ENCODE measurements at regions not wholly inside any gene's neighbourhood (a gene's known extent, or its start where the extent isn't known, plus 50 kb on each side); places are given as distances from the start of the nearest gene placed in this dataset.
A peak's percentile ranks its signal among the peaks of the same experiment; 100 is the strongest.
"Not testable (repeated sequence)": the region's sequence is repeated elsewhere in the genome, so short reads cannot be mapped to it uniquely, and the experiment has no call there.

GRCh38 chrX:53883196-53883595 is 161.1 kb downstream of the PHF8 start:
- Histone ChIP-seq H3K4me3 (no peak overlapping the region), H3K9me3 (no peaks in the 10 kb centered on the region), H3K4me1 (no peaks in the 10 kb centered on the region), H3K36me3 (no peaks in the 10 kb centered on the region), H3K27me3 (no peaks in the 10 kb centered on the region), H3K27ac (no peak overlapping the region)
- TF ChIP-seq, protein P1, sequence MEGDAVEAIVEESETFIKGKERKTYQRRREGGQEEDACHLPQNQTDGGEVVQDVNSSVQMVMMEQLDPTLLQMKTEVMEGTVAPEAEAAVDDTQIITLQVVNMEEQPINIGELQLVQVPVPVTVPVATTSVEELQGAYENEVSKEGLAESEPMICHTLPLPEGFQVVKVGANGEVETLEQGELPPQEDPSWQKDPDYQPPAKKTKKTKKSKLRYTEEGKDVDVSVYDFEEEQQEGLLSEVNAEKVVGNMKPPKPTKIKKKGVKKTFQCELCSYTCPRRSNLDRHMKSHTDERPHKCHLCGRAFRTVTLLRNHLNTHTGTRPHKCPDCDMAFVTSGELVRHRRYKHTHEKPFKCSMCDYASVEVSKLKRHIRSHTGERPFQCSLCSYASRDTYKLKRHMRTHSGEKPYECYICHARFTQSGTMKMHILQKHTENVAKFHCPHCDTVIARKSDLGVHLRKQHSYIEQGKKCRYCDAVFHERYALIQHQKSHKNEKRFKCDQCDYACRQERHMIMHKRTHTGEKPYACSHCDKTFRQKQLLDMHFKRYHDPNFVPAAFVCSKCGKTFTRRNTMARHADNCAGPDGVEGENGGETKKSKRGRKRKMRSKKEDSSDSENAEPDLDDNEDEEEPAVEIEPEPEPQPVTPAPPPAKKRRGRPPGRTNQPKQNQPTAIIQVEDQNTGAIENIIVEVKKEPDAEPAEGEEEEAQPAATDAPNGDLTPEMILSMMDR (IDR thresholded peaks at IDR 0.05) = no peak
- intact Hi-C loops (cut with DNase I) = no loop called here
- no peak for DNase-seq
- no peak for ATAC-seq

- no peaks in the 10 kb centered on the region for H3K9me3 ChIP-seq
- intact Hi-C loops (cut with DNase I) = no loop called here
- H3K27ac ChIP-seq = no peak overlapping the region
- no peak overlapping the region for H3K4me3 ChIP-seq
- DNase-seq = no peak
- H3K4me1 ChIP-seq = no peaks in the 10 kb centered on the region
- peak; percentile 73 for ATAC-seq
- H3K27me3 ChIP-seq = no peaks in the 10 kb centered on the region
- TF ChIP-seq, protein P1 (IDR thresholded peaks at IDR 0.05) = no peak
- no peaks in the 10 kb centered on the region for H3K36me3 ChIP-seq
Observed at GRCh38 chrX:53882331-53882730, 161.9 kb downstream of the PHF8 start.

GRCh38 chrX:53880786-53881185 is 163.5 kb downstream of the PHF8 start:
- H3K9me3 ChIP-seq; DNase-seq; ATAC-seq; H3K4me3 ChIP-seq; H3K36me3 ChIP-seq; intact Hi-C loops (cut with DNase I); H3K27ac ChIP-seq; H3K4me1 ChIP-seq; H3K27me3 ChIP-seq: not testable (repeated sequence)

- H3K27me3 ChIP-seq = no peaks in the 10 kb centered on the region
- ATAC-seq = no peak
- no peak overlapping the region for H3K4me3 ChIP-seq
- no peak for DNase-seq
- H3K27ac ChIP-seq = no peak overlapping the region
- H3K4me1 ChIP-seq = no peaks in the 10 kb centered on the region
- H3K36me3 ChIP-seq = no peaks in the 10 kb centered on the region
- intact Hi-C loops (cut with DNase I) = no loop called here
- H3K9me3 ChIP-seq = no peaks in the 10 kb centered on the region
- TF ChIP-seq, protein P1 (IDR thresholded peaks at IDR 0.05) = no peak
Observed at GRCh38 chrX:53859890-53860289, 173.4 kb upstream of the HUWE1 start.

GRCh38 chrX:53831662-53832635 is 145.4 kb upstream of the HUWE1 start:
- intact Hi-C loops (cut with DNase I) = no loop called here
- DNase-seq (no peak), ATAC-seq (peak; percentile 83)
- Histone ChIP-seq H3K27ac (no peak overlapping the region), H3K4me1 (no peaks in the 10 kb centered on the region), H3K4me3 (no peak overlapping the region), H3K27me3 (no peaks in the 10 kb centered on the region), H3K36me3 (no peaks in the 10 kb centered on the region), H3K9me3 (no peaks in the 10 kb centered on the region)
- TF ChIP-seq, protein P1 (IDR thresholded peaks at IDR 0.05) = peak; percentile 42

DNA sequence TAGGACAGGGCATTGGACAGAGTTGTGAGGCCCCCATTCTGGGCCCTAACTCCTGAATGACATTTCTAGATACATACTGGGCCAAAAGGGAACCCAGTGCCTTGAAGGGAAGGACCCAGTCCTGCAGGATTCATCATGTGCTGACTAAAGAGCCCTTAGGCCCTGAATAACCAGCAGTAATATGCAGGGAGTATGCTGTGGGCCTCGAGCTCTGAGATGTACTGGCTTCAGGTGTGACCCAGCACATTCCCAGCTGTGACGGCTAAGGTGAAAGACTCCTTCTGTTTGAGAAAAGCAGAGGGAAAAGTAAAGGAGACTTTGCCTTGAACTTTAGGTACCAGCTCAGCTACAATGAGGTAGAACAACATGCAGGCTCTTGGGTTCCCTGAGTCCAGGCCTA is 138.2 kb upstream of the HUWE1 start:
- DNase-seq (no peak), ATAC-seq (no peak)
- intact Hi-C loops (cut with DNase I) = no loop called here

GRCh38 chrX:53818115-53818514 is 131.6 kb upstream of the HUWE1 start:
- ATAC-seq; H3K4me1 ChIP-seq; H3K4me3 ChIP-seq; H3K36me3 ChIP-seq; H3K27ac ChIP-seq; DNase-seq; intact Hi-C loops (cut with DNase I); H3K27me3 ChIP-seq; H3K9me3 ChIP-seq: not testable (repeated sequence)

More for the DNA sequence above, 138.2 kb upstream of the HUWE1 start:
- TF ChIP-seq, protein P1 (IDR thresholded peaks at IDR 0.05) = no peak
- H3K36me3 ChIP-seq = no peaks in the 10 kb centered on the region
- H3K27me3 ChIP-seq = no peaks in the 10 kb centered on the region
- no peak overlapping the region for H3K27ac ChIP-seq
- H3K4me1 ChIP-seq = no peaks in the 10 kb centered on the region
- no peaks in the 10 kb centered on the region for H3K9me3 ChIP-seq
- no peak overlapping the region for H3K4me3 ChIP-seq
